ENCODE measurements at regions not wholly inside any gene's neighbourhood (a gene's known extent, or its start where the extent isn't known, plus 50 kb on each side); places are given as distances from the start of the nearest gene placed in this dataset.

- TF ChIP-seq CTCF (optimal IDR thresholded peaks at IDR 0.05 in 1 of 3, IDR thresholded peaks at IDR 0.05 in 1 of 3, conservative IDR thresholded peaks at IDR 0.05 in 1 of 3; ENCODE audit: extremely low read depth in 1 of 3, insufficient read depth in 2 of 3, low read length in 3 of 3) (no peak), EZH2 (IDR thresholded peaks at IDR 0.05; ENCODE audit: low read length) (no peak)
Observed at GRCh38 chr5:79898611-79899010, 92.5 kb downstream of the MTX3 start.

Measured in keratinocyte (primary cell).